LNCAP (cell line): ENCODE measurements at regions not wholly inside any gene's neighbourhood (a gene's known extent, or its start where the extent isn't known, plus 50 kb on each side); places are given as distances from the start of the nearest gene placed in this dataset.

Source experiments
- TF ChIP-seq, protein P1 (sequence below): fragments of 450-650 bp; IDR thresholded peaks from 2 replicates; pipeline ENCODE4 v1.5.1; 2017; ENCODE audit warnings: mild to moderate bottlenecking

DNA sequence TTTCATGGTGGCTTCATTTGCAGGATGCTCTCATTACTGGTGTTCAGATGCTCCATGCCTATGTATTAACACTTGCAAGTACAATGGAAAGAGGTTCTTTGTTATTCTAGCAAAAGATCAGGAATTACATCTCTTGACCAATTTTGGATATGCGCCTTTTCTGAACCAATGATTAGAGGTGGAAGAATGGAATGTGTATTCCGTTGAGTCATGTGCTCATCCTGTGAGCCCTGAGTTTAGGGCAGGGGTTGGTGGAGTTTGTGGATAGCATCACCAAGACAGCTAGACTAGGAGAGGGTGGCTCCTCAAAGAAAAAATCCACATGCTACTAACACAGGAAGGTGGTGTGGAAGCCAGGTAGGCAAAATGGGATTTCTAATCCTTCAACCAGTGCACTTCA, 80.7 kb upstream of the SLC25A26 start:
- TF ChIP-seq, protein P1, sequence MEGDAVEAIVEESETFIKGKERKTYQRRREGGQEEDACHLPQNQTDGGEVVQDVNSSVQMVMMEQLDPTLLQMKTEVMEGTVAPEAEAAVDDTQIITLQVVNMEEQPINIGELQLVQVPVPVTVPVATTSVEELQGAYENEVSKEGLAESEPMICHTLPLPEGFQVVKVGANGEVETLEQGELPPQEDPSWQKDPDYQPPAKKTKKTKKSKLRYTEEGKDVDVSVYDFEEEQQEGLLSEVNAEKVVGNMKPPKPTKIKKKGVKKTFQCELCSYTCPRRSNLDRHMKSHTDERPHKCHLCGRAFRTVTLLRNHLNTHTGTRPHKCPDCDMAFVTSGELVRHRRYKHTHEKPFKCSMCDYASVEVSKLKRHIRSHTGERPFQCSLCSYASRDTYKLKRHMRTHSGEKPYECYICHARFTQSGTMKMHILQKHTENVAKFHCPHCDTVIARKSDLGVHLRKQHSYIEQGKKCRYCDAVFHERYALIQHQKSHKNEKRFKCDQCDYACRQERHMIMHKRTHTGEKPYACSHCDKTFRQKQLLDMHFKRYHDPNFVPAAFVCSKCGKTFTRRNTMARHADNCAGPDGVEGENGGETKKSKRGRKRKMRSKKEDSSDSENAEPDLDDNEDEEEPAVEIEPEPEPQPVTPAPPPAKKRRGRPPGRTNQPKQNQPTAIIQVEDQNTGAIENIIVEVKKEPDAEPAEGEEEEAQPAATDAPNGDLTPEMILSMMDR, result no peak

DNA sequence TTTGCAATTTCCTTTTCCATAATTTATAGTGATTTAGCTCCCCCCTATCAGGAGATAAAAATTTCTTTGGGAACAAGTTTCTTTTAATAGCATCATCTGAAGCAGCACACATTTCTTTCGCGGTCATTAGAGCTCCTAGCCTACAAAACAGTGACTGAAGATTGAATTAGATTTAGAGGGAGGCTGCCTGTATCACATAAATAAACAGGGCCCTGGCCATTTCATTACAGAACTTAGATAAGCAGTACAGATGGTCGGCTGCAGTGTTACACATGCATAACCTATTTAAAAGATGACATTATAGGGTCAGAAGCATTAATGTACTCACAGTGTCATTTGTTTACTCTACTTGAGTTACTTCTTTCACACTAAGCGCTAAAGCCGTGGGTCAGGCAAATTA, 81.4 kb upstream of the SLC25A26 start:
- TF ChIP-seq, protein P1, result no peak

DNA sequence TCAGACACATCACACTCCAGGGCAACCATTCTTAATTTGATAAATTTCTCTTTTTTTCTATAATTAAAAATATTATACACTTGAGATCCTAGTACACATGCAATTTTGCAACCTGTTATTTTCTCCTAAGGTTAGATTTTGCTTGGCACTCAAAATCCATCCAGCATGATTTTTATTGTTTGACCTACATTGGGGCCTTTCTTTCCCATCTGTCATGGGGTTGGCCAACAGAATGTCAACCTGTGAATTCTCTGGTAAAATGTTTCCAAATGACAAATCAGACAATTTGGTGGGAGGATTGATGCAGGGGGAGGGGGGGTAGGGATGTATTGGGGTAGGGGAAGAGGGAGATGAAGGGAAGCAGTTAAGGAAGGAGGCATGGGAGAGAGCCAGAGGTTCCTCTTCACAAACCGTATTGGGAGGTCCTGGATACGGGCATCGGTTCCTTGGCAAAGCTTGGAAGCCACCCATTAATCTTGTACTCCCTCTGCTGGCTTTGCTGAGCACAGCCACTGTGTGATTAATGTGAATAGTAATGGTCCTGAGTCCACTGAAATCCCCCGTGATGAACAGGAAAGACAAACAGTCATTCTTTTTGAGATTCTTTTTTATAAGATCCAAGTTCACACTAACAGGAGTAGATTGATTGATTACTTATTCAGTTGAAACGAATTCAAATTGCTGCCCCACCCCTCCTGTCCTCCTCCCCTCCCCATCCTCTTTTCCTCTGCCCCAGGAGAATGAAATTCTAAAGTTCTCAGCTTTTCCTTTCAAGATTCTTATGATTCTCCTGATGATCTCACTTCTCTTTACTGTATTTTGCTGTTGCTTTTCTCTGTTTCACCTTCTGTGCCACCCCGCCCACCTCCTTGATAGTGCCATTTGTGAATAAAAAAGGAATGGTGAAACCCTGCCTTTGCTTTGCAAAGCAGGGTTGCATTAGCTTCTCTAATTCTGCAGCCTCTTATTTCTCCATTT, 82.2 kb upstream of the SLC25A26 start:
- TF ChIP-seq, protein P1, result peak; percentile 86

DNA sequence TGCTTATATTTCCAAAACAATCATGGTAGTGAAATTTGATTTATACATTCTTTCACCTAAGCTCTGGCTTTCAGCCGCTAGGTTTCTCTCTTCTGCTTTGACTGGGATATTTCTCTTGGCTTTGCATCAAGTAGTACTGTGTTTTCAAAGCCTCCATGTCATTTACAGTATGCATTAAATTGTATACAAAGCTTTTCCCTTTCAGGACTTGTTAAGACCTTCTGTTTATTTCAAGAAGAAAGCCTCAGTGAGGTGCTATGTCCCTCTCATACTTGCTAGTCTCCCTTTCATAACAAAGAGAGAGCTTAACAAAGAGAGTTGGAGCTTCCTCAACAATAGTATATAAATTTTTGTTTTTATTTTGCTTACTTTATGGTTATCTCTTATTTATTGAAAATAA, 84.2 kb upstream of the SLC25A26 start:
- TF ChIP-seq, protein P1, result no peak

DNA sequence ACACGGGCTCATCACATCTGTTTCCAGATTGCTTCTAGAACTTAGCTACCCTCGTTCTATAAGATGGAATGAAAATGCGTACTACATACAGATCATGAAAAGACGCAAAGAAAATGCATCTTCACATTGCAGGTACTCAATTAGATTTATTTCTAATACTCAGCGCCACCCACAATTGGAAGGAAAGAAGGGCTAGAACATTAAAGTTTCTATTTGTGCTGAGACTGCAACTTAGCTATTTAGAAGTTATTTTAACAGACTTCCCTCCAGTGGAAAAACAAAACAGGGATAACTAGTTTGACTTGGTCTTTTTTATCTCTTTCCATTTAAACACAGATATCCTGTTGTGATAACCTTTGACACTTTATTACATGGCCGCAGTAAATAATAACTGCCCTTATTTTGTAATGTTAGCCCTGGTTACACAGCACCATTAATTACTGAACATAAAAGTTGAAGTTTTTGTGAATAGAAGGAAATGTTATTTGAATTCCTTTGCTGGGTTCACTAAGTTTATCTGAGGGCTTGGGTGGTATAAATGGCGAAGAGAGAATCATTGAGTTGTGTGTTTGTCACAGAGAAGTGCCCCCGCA, 86.9 kb upstream of the SLC25A26 start:
- TF ChIP-seq, protein P1, result no peak

DNA sequence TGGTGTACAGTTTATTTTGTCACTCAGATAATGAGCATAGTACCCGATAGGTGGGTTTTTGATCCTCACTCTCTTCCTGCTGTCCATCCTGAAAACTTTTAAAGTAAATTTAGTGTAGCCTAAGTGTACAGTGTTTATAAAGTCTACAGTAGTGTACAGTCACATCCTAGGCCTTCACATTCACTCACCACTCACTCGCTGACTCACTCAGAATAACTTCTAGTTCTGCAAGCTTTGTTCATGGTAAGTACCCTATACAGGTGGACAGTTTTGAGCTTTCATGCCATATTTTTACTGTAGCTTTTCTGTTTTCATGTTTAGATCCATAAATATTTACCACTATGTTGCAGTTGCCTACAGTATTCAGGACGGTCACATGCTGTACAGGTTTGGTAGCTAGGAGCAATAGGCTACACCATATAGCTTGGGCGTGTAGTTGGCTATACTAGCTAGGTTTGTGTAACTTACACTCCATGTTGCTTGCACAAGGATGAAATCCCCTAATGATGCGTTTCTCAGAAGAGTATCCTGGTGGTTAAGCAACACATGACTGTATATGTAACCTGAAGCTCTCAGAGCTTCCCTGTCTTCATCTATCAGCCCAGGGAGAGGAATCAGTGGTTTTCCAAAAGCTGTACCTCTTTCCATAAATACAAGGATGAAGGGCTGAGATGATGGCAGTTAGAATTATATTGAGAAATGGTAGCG, 87.6 kb upstream of the SLC25A26 start:
- TF ChIP-seq, protein P1, result no peak

DNA sequence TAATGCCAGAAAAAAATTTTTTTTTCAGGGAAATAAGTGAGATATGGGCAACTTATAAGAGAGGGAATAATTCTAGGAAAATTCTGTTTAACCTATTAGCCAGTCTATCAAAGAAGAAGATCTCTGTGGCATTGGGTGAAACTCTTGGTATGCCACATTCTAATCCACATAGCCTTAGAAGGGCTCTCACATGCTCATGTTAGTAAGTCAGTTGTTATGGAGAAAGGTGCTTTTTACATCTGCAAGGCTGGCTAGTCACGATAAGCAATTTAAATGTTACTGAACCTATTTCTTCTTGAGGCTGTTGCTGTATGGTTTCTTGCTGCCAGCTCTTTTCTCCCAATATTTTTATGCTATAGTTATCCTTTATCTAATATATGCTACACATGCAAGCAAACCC, 89.9 kb upstream of the MAGI1 start:
- TF ChIP-seq, protein P1, result no peak
